ENCODE measurements at regions not wholly inside any gene's neighbourhood (a gene's known extent, or its start where the extent isn't known, plus 50 kb on each side); places are given as distances from the start of the nearest gene placed in this dataset.

DNA sequence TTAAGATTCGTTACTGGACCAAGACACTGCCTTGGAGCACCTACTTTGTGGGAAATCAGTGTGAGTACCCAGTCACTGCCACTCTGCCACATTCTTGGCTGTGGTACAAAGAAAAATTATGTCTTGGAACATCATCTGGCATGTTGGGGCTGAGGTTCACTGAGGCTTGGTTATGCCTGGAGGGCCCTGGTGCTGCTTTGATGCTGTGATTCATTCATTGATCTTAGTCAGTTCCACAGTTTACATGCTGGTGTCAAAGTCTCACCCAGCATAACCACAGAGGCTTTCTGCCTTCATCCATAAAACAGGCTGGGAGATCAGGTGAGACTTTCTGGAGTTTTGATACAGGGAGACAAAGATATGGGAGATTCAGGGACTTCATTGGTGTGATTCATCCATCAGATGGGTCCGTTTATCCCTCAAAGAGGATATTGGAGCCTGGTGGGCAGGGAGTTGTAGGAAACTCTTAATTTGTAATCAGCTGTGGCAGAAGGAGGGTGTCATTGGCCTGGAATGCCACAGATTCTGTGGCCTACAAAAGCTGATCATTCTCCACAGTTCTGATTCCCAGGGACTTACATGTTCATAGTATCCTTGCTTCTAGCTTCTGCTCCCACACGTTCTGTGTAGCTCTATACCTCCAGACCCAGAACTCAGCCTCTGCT, 322.5 kb downstream of the PMP22 start (continued):
- TF ChIP-seq HBP1 (CRISPR knock-in tag; IDR thresholded peaks at IDR 0.05), result no peak
- no peak for TF ChIP-seq PCBP2 (IDR thresholded peaks at IDR 0.05; ENCODE audit: low read depth, low read length, poor library complexity, severe bottlenecking)
- TF ChIP-seq FOXJ2 (tag; IDR thresholded peaks at IDR 0.05), result no peak
- no peak for TF ChIP-seq ZNF121 (CRISPR knock-in tag; conservative IDR thresholded peaks at IDR 0.05)
- TF ChIP-seq ZNF699 (CRISPR knock-in tag; IDR thresholded peaks at IDR 0.05; ENCODE audit: insufficient replicate concordance), result no peak
- no peak for TF ChIP-seq ZNF263 (CRISPR knock-in tag; IDR thresholded peaks at IDR 0.05; ENCODE audit: borderline replicate concordance)
- TF ChIP-seq ZBTB17 (CRISPR knock-in tag; IDR thresholded peaks at IDR 0.05), result no peak

GRCh38 chr17:14940938-14941265, 324.2 kb downstream of the PMP22 start:
- CTCF ChIA-PET (ENCODE audit: low intra/inter-chr PET ratio), result no interaction called here
- Histone ChIP-seq H3K4me1 (replicated peaks in 1 of 2; ENCODE audit: control insufficient read depth in 2 of 2, insufficient read depth in 2 of 2, low read length in 2 of 2) (no peaks in the 10 kb centered on the region), H3K9me3 (replicated peaks; ENCODE audit: control insufficient read depth, insufficient read depth, low read depth, low read length) (no peaks in the 10 kb centered on the region), H3K9ac (ENCODE audit: insufficient read depth in 1 of 2, low read depth in 2 of 2, low read length in 2 of 2) (no peak overlapping the region), H3K4me3 (no peak overlapping the region), H3K9me1 (ENCODE audit: control insufficient read depth, insufficient read depth, low read length) (no peaks in the 10 kb centered on the region), H4K20me1 (replicated peaks; ENCODE audit: control insufficient read depth, insufficient read depth, low read length) (no peaks in the 10 kb centered on the region), H2AFZ (ENCODE audit: low read depth, low read length) (no peak overlapping the region), H3K27me3 (ENCODE audit: control insufficient read depth in 2 of 2, insufficient read depth in 2 of 2, low read length in 2 of 2) (no peaks in the 10 kb centered on the region; a peak in 1 of 5 replicates), H3K79me2 (ENCODE audit: control insufficient read depth, insufficient read depth, low read length) (no peaks in the 10 kb centered on the region), H3K4me2 (ENCODE audit: insufficient read depth, low read length) (no peak overlapping the region), H3K27ac (ENCODE audit: extremely low read depth, low read depth, low read length) (no peak overlapping the region), H3K36me3 (ENCODE audit: control insufficient read depth, insufficient read depth, low read length) (no peaks in the 10 kb centered on the region)
- POLR2A ChIA-PET, result no interaction called here
- WGBS (ENCODE audit: insufficient coverage, low coverage, missing lambda C conversion rate), result 0% methylated on average over 3 of the region's 3 CpGs
- ATAC-seq (no peak), FAIRE-seq (no peak), DNase-seq (ENCODE audit: extremely low read depth in 1 of 4, low spot score in 3 of 4) (no peak)
- TF ChIP-seq MAFF (IDR thresholded peaks at IDR 0.05; ENCODE audit: low read length) (no peak), HDAC8 (tag; IDR thresholded peaks at IDR 0.05) (no peak), ETS2 (tag; IDR thresholded peaks at IDR 0.05; ENCODE audit: borderline replicate concordance, poor library complexity, severe bottlenecking) (no peak), ZNF140 (CRISPR knock-in tag; IDR thresholded peaks at IDR 0.05) (no peak), CEBPG (CRISPR knock-in tag; IDR thresholded peaks at IDR 0.05) (no peak), CEBPG (tag; conservative IDR thresholded peaks at IDR 0.05 in 1 of 2, IDR thresholded peaks at IDR 0.05 in 1 of 2) (no peak), RBM25 (IDR thresholded peaks at IDR 0.05; ENCODE audit: low read depth, low read length, severe bottlenecking) (no peak), SMARCE1 (IDR thresholded peaks at IDR 0.05) (no peak), MECOM (CRISPR knock-in tag; IDR thresholded peaks at IDR 0.05) (no peak), ZNF408 (CRISPR knock-in tag; IDR thresholded peaks at IDR 0.05; ENCODE audit: low read depth) (no peak), HLTF (IDR thresholded peaks at IDR 0.05) (no peak), FOXJ2 (tag; IDR thresholded peaks at IDR 0.05) (no peak)
- TF ChIP-seq, protein P1, sequence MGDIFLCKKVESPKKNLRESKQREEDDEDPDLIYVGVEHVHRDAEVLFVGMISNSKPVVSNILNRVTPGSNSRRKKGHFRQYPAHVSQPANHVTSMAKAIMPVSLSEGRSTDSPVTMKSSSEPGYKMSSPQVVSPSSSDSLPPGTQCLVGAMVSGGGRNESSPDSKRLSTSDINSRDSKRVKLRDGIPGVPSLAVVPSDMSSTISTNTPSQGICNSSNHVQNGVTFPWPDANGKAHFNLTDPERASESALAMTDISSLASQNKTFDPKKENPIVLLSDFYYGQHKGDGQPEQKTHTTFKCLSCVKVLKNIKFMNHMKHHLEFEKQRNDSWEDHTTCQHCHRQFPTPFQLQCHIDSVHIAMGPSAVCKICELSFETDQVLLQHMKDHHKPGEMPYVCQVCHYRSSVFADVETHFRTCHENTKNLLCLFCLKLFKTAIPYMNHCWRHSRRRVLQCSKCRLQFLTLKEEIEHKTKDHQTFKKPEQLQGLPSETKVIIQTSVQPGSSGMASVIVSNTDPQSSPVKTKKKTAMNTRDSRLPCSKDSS (IDR thresholded peaks at IDR 0.05; ENCODE audit: low read depth, partially characterized antibody), result no peak
- in situ Hi-C loops (cut with MboI) (no loop called here), intact Hi-C loops (cut with micrococcal nuclease) (no loop called here)
- BruUV-seq (replicated peaks), result no TSS peak
